B cell (primary cell): ENCODE measurements at regions not wholly inside any gene's neighbourhood (a gene's known extent, or its start where the extent isn't known, plus 50 kb on each side); places are given as distances from the start of the nearest gene placed in this dataset.

ENCODE experiments used
- ATAC-seq: fragments of 200-7000 bp; cut with Tn5 transposase; one replicate; pipeline ENCODE4 v1.10.0; 2021; ENCODE audit warnings: low read depth, mild to moderate bottlenecking, moderate number of reproducible peaks, moderate library complexity
- CTCF ChIA-PET: fragments of 350-600 bp; sonication (Branson Sonifier 250); formaldehyde crosslinking; loops from one replicate; lab custom pipeline; 2021; ENCODE audit warnings: antibody characterized with exemption, inconsistent platforms; lab: Charles Lee
- POLR2A ChIA-PET: fragments of 350-600 bp; sonication (Branson Sonifier 250); formaldehyde crosslinking; loops from one replicate; lab custom pipeline; 2021; ENCODE audit warnings: antibody characterized with exemption; lab: Charles Lee
- DNase-seq: peaks from one replicate; pipeline ENCODE4 v3.0.0; 2013
- H2AFZ ChIP-seq: 2 replicates; pipeline ENCODE4 v1.6.1; 2012; ENCODE audit warnings: mild to moderate bottlenecking, low read depth, low read length; ENCODE audit not compliant: insufficient read depth, poor library complexity, severe bottlenecking
- H3K27ac ChIP-seq, 2 donors: 1 replicate in 1 of 2; 2 replicates in 1 of 2; pipeline ENCODE4 v1.5.1; 2012 to 2013; ENCODE audit warnings: low read length in 2 of 2, mild to moderate bottlenecking in 2 of 2, moderate library complexity in 1 of 2
- H3K27me3 ChIP-seq, 4 experiments: fragments of 200-600 bp in 1 of 4; sonication (generic) in 1 of 4; replicated peaks in 1 of 4; 1 replicate in 2 of 4; 2 replicates in 2 of 4; pipeline versions ENCODE4 v1.6.1 to v1.7.0; 2013 to 2016; ENCODE audit warnings: low read length in 3 of 4, mild to moderate bottlenecking in 2 of 4, mixed read lengths in 1 of 4, moderate library complexity in 1 of 4; ENCODE audit not compliant: insufficient read depth in 4 of 4, control insufficient read depth in 3 of 4; ENCODE audit errors: control extremely low read depth in 1 of 4
- H3K36me3 ChIP-seq, 2 experiments: replicated peaks in 1 of 2; 1 replicate in 1 of 2; 2 replicates in 1 of 2; pipeline versions ENCODE4 v1.6.1 to v1.7.1; 2013; ENCODE audit warnings: low read length in 1 of 2; ENCODE audit not compliant: insufficient read depth in 2 of 2, control insufficient read depth in 1 of 2; ENCODE audit errors: control extremely low read depth in 1 of 2, extremely low read depth in 1 of 2
- H3K4me1 ChIP-seq, 2 donors: fragments of 200-600 bp in 1 of 2; sonication (generic) in 1 of 2; 1 replicate in 1 of 2; 2 replicates in 1 of 2; pipeline versions ENCODE4 v1.5.1 to v1.6.1; 2013 to 2017; ENCODE audit warnings: low read length in 2 of 2; ENCODE audit not compliant: control insufficient read depth in 2 of 2, insufficient read depth in 2 of 2
- H3K4me2 ChIP-seq: replicated peaks from 2 replicates; pipeline ENCODE3; 2012; ENCODE audit warnings: mild to moderate bottlenecking, low read depth, low read length; ENCODE audit not compliant: poor library complexity, severe bottlenecking
- H3K4me3 ChIP-seq, 5 experiments: fragments of 200-600 bp in 1 of 5; sonication (generic) in 1 of 5; 1 replicate in 3 of 5; 2 replicates in 2 of 5; pipeline versions ENCODE4 v1.5.1 to v1.7.0; 2011 to 2016; ENCODE audit warnings: low read length in 4 of 5, mild to moderate bottlenecking in 4 of 5, low read depth in 2 of 5, control low read depth in 1 of 5, moderate library complexity in 1 of 5; ENCODE audit not compliant: insufficient read depth in 1 of 5; ENCODE audit errors: control extremely low read depth in 1 of 5, extremely low read depth in 1 of 5
- H3K79me2 ChIP-seq: fragments of 200-600 bp; sonication (generic); one replicate; pipeline ENCODE4 v1.6.0; 2016; ENCODE audit warnings: low read length; ENCODE audit not compliant: control insufficient read depth, insufficient read depth
- H3K9ac ChIP-seq: fragments of 200-600 bp; sonication (generic); 2 replicates; pipeline ENCODE4 v1.6.1; 2017; ENCODE audit warnings: mild to moderate bottlenecking, low read length, moderate library complexity
- H3K9me3 ChIP-seq, 3 donors: one replicate each; pipeline versions ENCODE4 v1.6.1 to v1.7.1; 2013; ENCODE audit warnings: low read length in 2 of 3; ENCODE audit not compliant: control insufficient read depth in 2 of 3, insufficient read depth in 1 of 3; ENCODE audit errors: control extremely low read depth in 1 of 3
- H4K20me1 ChIP-seq: 2 replicates; pipeline ENCODE4 v1.6.0; 2012; ENCODE audit warnings: mild to moderate bottlenecking, low read length; ENCODE audit not compliant: insufficient read depth, control insufficient read depth, poor library complexity, severe bottlenecking
- H3K27ac Mint-ChIP-seq: one replicate; pipeline ENCODE4 v1.8.0; 2021; ENCODE audit warnings: mixed read lengths
- H3K27me3 Mint-ChIP-seq: one replicate; pipeline ENCODE4 v1.8.0; 2021; ENCODE audit warnings: mixed read lengths
- H3K4me1 Mint-ChIP-seq: one replicate; pipeline ENCODE4 v1.8.0; 2021; ENCODE audit warnings: mixed read lengths
- H3K4me3 Mint-ChIP-seq: one replicate; pipeline ENCODE4 v1.8.0; 2021; ENCODE audit warnings: mixed read lengths
- H3K9me3 Mint-ChIP-seq: one replicate; pipeline ENCODE4 v1.8.0; 2022; ENCODE audit warnings: mixed read lengths; ENCODE audit not compliant: insufficient read depth
- EZH2 ChIP-seq: IDR thresholded peaks from 2 replicates; pipeline ENCODE4 v1.6.1; 2012; ENCODE audit warnings: borderline replicate concordance, low read depth, mild to moderate bottlenecking, moderate library complexity, low read length; ENCODE audit not compliant: insufficient read depth, poor library complexity, severe bottlenecking
- WGBS: methylation state at CpG from one replicate; pipeline ENCODE4 v1.1.5; 2013; ENCODE audit warnings: missing lambda C conversion rate; ENCODE audit not compliant: insufficient coverage; 5-methylcytosine and 5-hydroxymethylcytosine counted together
- intact Hi-C: fragments of 100-400 bp; cut with micrococcal nuclease; formaldehyde crosslinking; loops from one replicate; pipeline ENCODE4 v1.10.0; 2022
- TF ChIP-seq, protein P1 (sequence below): fragments of 200-600 bp; IDR thresholded peaks from one replicate; pipeline ENCODE4 v1.8.0; 2022; ENCODE audit warnings: antibody characterized with exemption, mild to moderate bottlenecking

DNA sequence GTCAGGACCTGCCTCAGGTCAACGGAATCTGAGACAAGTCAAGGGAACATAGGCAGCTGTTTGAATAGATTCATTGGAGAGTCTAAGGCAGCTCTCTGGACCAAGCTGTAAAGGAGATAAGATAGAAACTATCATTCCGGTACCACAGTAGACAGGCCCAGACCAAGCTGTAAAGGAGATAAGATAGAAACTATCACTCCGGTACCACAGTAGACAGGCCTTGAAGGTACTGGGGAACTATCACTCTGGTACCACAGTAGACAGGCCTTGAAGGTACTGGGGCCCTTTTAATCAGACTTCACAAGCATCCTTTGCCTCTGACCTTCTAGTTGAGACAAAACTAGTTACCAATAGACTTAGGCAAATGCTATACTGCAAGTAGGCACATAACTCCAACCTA, 346.1 kb downstream of the DCDC2C start:
- Histone ChIP-seq H3K4me1 (no peaks in the 10 kb centered on the region), H3K79me2 (no peaks in the 10 kb centered on the region), H3K9me3 (no peaks in the 10 kb centered on the region), H3K27me3 (no peaks in the 10 kb centered on the region), H3K27ac (no peak overlapping the region), H3K4me3 (no peak overlapping the region), H3K4me2 (no peak overlapping the region), H4K20me1 (no peaks in the 10 kb centered on the region), H3K36me3 (no peaks in the 10 kb centered on the region), H3K9ac (no peak overlapping the region), H2AFZ (no peak overlapping the region)
- Mint-ChIP-seq H3K27ac (no peak overlapping the region), H3K9me3 (peaks cover 3% of the 10 kb centered on the region), H3K4me3 (no peak overlapping the region), H3K27me3 (no peaks in the 10 kb centered on the region), H3K4me1 (no peaks in the 10 kb centered on the region)
- no peak for ATAC-seq
- CTCF ChIA-PET: no interaction called here
- DNase-seq: no peak
- POLR2A ChIA-PET: no interaction called here
- no peak for TF ChIP-seq EZH2
- TF ChIP-seq, protein P1, sequence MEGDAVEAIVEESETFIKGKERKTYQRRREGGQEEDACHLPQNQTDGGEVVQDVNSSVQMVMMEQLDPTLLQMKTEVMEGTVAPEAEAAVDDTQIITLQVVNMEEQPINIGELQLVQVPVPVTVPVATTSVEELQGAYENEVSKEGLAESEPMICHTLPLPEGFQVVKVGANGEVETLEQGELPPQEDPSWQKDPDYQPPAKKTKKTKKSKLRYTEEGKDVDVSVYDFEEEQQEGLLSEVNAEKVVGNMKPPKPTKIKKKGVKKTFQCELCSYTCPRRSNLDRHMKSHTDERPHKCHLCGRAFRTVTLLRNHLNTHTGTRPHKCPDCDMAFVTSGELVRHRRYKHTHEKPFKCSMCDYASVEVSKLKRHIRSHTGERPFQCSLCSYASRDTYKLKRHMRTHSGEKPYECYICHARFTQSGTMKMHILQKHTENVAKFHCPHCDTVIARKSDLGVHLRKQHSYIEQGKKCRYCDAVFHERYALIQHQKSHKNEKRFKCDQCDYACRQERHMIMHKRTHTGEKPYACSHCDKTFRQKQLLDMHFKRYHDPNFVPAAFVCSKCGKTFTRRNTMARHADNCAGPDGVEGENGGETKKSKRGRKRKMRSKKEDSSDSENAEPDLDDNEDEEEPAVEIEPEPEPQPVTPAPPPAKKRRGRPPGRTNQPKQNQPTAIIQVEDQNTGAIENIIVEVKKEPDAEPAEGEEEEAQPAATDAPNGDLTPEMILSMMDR: no peak
- intact Hi-C loops: no loop called here
- 95% methylated on average over 2 of the region's 3 CpGs for WGBS

DNA sequence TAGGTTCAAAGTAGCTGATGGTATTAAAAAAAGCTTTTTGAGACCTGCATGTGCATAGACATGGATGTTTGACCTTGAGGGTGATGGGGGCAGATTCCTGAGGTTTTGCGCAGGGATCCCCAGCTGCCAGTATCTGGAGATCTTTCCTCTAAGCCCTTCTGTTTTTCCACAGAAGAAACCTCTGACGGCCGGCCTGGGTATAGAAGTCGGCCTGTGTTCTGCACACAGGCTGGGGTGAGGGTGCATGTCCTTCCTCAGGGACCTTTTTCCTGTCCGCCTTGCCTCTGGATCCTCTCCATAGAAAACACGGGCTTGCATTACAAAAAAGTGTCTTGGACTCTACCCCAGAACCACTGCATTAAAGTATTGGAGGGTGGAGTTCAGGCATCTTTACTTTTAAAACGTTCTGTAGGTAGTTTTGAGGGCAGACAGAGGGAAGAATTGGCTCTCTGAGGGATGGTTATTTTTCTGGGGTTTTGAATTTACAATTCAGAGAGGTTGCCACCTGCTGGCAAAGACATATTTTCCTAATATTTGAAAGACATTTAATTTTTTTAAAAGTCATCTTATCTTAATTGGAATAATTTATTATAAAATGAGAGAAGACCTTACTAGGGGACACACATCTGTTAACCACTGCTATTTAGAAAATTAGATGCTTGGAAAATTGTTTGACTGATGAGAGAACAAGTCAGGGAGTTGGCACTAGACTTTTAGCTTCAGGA, 350.6 kb downstream of the DCDC2C start:
- H4K20me1 ChIP-seq: no peaks in the 10 kb centered on the region
- ChIA-PET POLR2A (no interaction called here), CTCF (no interaction called here)
- no peaks in the 10 kb centered on the region for H3K36me3 ChIP-seq
- no peak for TF ChIP-seq EZH2
- TF ChIP-seq, protein P1: no peak
- H2AFZ ChIP-seq: no peak overlapping the region
- Mint-ChIP-seq H3K9me3 (peaks cover 3% of the 10 kb centered on the region), H3K27ac (no peak overlapping the region), H3K4me1 (no peaks in the 10 kb centered on the region), H3K27me3 (no peaks in the 10 kb centered on the region), H3K4me3 (no peak overlapping the region)
- no peak overlapping the region for H3K4me2 ChIP-seq
- no peaks in the 10 kb centered on the region for H3K9me3 ChIP-seq
- H3K4me3 ChIP-seq: no peak overlapping the region
- ATAC-seq (no peak), DNase-seq (no peak)
- intact Hi-C loops: no loop called here
- H3K9ac ChIP-seq: no peak overlapping the region
- H3K79me2 ChIP-seq: no peaks in the 10 kb centered on the region
- H3K4me1 ChIP-seq: no peaks in the 10 kb centered on the region
- 67% methylated on average over 3 of the region's 7 CpGs for WGBS
- no peak overlapping the region for H3K27ac ChIP-seq
- H3K27me3 ChIP-seq: no peaks in the 10 kb centered on the region
